ENCODE measurements at regions not wholly inside any gene's neighbourhood (a gene's known extent, or its start where the extent isn't known, plus 50 kb on each side); places are given as distances from the start of the nearest gene placed in this dataset.
"Not testable (repeated sequence)": the region's sequence is repeated elsewhere in the genome, so short reads cannot be mapped to it uniquely, and the experiment has no call there.

GRCh38 chr15:75115411-75115913 is 86.2 kb upstream of the C15orf39 start:
- H3K9ac ChIP-seq (ENCODE audit: low read depth, low read length); H3K4me1 ChIP-seq (ENCODE audit: control insufficient read depth, insufficient read depth, low read length); H3K27ac ChIP-seq (ENCODE audit: low read depth, low read length); H3K9me3 ChIP-seq (ENCODE audit: control insufficient read depth, insufficient read depth, low read length); H3K4me3 ChIP-seq (ENCODE audit: low read depth, low read length); H3K36me3 ChIP-seq (ENCODE audit: control insufficient read depth, insufficient read depth, low read length); H3K27me3 ChIP-seq (ENCODE audit: control insufficient read depth, insufficient read depth, low read length): not testable (repeated sequence)

- not testable (repeated sequence) for H3K9ac ChIP-seq (ENCODE audit: low read depth, low read length); H3K27ac ChIP-seq (ENCODE audit: low read depth, low read length); H3K9me3 ChIP-seq (ENCODE audit: control insufficient read depth, insufficient read depth, low read length); H3K27me3 ChIP-seq (ENCODE audit: control insufficient read depth, insufficient read depth, low read length); H3K4me3 ChIP-seq (ENCODE audit: low read depth, low read length); H3K36me3 ChIP-seq (ENCODE audit: control insufficient read depth, insufficient read depth, low read length); H3K4me1 ChIP-seq (ENCODE audit: control insufficient read depth, insufficient read depth, low read length)
These were observed 85.5 kb upstream of the C15orf39 start for GRCh38 chr15:75116143-75116542.

- no peaks in the 10 kb centered on the region for H3K9me3 ChIP-seq (ENCODE audit: control insufficient read depth, insufficient read depth, low read length)
These were observed 83.7 kb upstream of the C15orf39 start for GRCh38 chr15:75117993-75118392.

GRCh38 chr15:75119312-75119711 is 82.4 kb upstream of the C15orf39 start:
- H3K9me3 ChIP-seq (ENCODE audit: control insufficient read depth, insufficient read depth, low read length); H3K27ac ChIP-seq (ENCODE audit: low read depth, low read length); H3K27me3 ChIP-seq (ENCODE audit: control insufficient read depth, insufficient read depth, low read length); H3K9ac ChIP-seq (ENCODE audit: low read depth, low read length); H3K36me3 ChIP-seq (ENCODE audit: control insufficient read depth, insufficient read depth, low read length); H3K4me3 ChIP-seq (ENCODE audit: low read depth, low read length); H3K4me1 ChIP-seq (ENCODE audit: control insufficient read depth, insufficient read depth, low read length): not testable (repeated sequence)

More at GRCh38 chr15:75117993-75118392, 83.7 kb upstream of the C15orf39 start:
- no peak overlapping the region for H3K9ac ChIP-seq (ENCODE audit: low read depth, low read length)
- no peaks in the 10 kb centered on the region for H3K4me1 ChIP-seq (ENCODE audit: control insufficient read depth, insufficient read depth, low read length)
- H3K27me3 ChIP-seq (ENCODE audit: control insufficient read depth, insufficient read depth, low read length) = no peaks in the 10 kb centered on the region
- no peaks in the 10 kb centered on the region for H3K36me3 ChIP-seq (ENCODE audit: control insufficient read depth, insufficient read depth, low read length)
- no peak overlapping the region for H3K4me3 ChIP-seq (ENCODE audit: low read depth, low read length)
- no peak overlapping the region for H3K27ac ChIP-seq (ENCODE audit: low read depth, low read length)

GRCh38 chr15:75121491-75121890 is 80.2 kb upstream of the C15orf39 start:
- Histone ChIP-seq H3K9ac (ENCODE audit: low read depth, low read length) (no peak overlapping the region), H3K27ac (ENCODE audit: low read depth, low read length) (no peak overlapping the region), H3K9me3 (ENCODE audit: control insufficient read depth, insufficient read depth, low read length) (no peaks in the 10 kb centered on the region), H3K27me3 (ENCODE audit: control insufficient read depth, insufficient read depth, low read length) (no peaks in the 10 kb centered on the region), H3K4me1 (ENCODE audit: control insufficient read depth, insufficient read depth, low read length) (no peaks in the 10 kb centered on the region), H3K4me3 (ENCODE audit: low read depth, low read length) (no peak overlapping the region), H3K36me3 (ENCODE audit: control insufficient read depth, insufficient read depth, low read length) (no peaks in the 10 kb centered on the region)

GRCh38 chr15:75123395-75123794 is 78.3 kb upstream of the C15orf39 start:
- no peaks in the 10 kb centered on the region for H3K27me3 ChIP-seq (ENCODE audit: control insufficient read depth, insufficient read depth, low read length)
- H3K9me3 ChIP-seq (ENCODE audit: control insufficient read depth, insufficient read depth, low read length) = no peaks in the 10 kb centered on the region
- no peak overlapping the region for H3K9ac ChIP-seq (ENCODE audit: low read depth, low read length)
- H3K4me3 ChIP-seq (ENCODE audit: low read depth, low read length) = no peak overlapping the region
- H3K27ac ChIP-seq (ENCODE audit: low read depth, low read length) = no peak overlapping the region
- no peaks in the 10 kb centered on the region for H3K4me1 ChIP-seq (ENCODE audit: control insufficient read depth, insufficient read depth, low read length)
- no peaks in the 10 kb centered on the region for H3K36me3 ChIP-seq (ENCODE audit: control insufficient read depth, insufficient read depth, low read length)

- not testable (repeated sequence) for H3K9ac ChIP-seq (ENCODE audit: low read depth, low read length); H3K27ac ChIP-seq (ENCODE audit: low read depth, low read length); H3K9me3 ChIP-seq (ENCODE audit: control insufficient read depth, insufficient read depth, low read length); H3K27me3 ChIP-seq (ENCODE audit: control insufficient read depth, insufficient read depth, low read length); H3K4me1 ChIP-seq (ENCODE audit: control insufficient read depth, insufficient read depth, low read length); H3K36me3 ChIP-seq (ENCODE audit: control insufficient read depth, insufficient read depth, low read length); H3K4me3 ChIP-seq (ENCODE audit: low read depth, low read length)
These were observed 77.4 kb upstream of the C15orf39 start for GRCh38 chr15:75124278-75124677.

GRCh38 chr15:75125935-75126334 is 75.7 kb upstream of the C15orf39 start:
- Histone ChIP-seq H3K9ac (ENCODE audit: low read depth, low read length) (no peak overlapping the region), H3K9me3 (ENCODE audit: control insufficient read depth, insufficient read depth, low read length) (no peaks in the 10 kb centered on the region), H3K36me3 (ENCODE audit: control insufficient read depth, insufficient read depth, low read length) (no peaks in the 10 kb centered on the region), H3K27ac (ENCODE audit: low read depth, low read length) (no peak overlapping the region), H3K27me3 (ENCODE audit: control insufficient read depth, insufficient read depth, low read length) (no peaks in the 10 kb centered on the region), H3K4me3 (ENCODE audit: low read depth, low read length) (no peak overlapping the region), H3K4me1 (ENCODE audit: control insufficient read depth, insufficient read depth, low read length) (no peaks in the 10 kb centered on the region)

GRCh38 chr15:75126864-75127580 is 74.7 kb upstream of the C15orf39 start:
- H3K36me3 ChIP-seq (ENCODE audit: control insufficient read depth, insufficient read depth, low read length) = no peaks in the 10 kb centered on the region
- no peaks in the 10 kb centered on the region for H3K4me1 ChIP-seq (ENCODE audit: control insufficient read depth, insufficient read depth, low read length)
- no peaks in the 10 kb centered on the region for H3K9me3 ChIP-seq (ENCODE audit: control insufficient read depth, insufficient read depth, low read length)
- no peaks in the 10 kb centered on the region for H3K27me3 ChIP-seq (ENCODE audit: control insufficient read depth, insufficient read depth, low read length)
- H3K9ac ChIP-seq (ENCODE audit: low read depth, low read length) = no peak overlapping the region
- no peak overlapping the region for H3K4me3 ChIP-seq (ENCODE audit: low read depth, low read length)
- H3K27ac ChIP-seq (ENCODE audit: low read depth, low read length) = no peak overlapping the region

GRCh38 chr15:75129788-75130187 is 71.9 kb upstream of the C15orf39 start:
- H3K4me3 ChIP-seq (ENCODE audit: low read depth, low read length) = no peak overlapping the region
- no peaks in the 10 kb centered on the region for H3K36me3 ChIP-seq (ENCODE audit: control insufficient read depth, insufficient read depth, low read length)
- H3K27ac ChIP-seq (ENCODE audit: low read depth, low read length) = no peak overlapping the region
- no peak overlapping the region for H3K9ac ChIP-seq (ENCODE audit: low read depth, low read length)
- no peaks in the 10 kb centered on the region for H3K27me3 ChIP-seq (ENCODE audit: control insufficient read depth, insufficient read depth, low read length)
- H3K9me3 ChIP-seq (ENCODE audit: control insufficient read depth, insufficient read depth, low read length) = no peaks in the 10 kb centered on the region
- H3K4me1 ChIP-seq (ENCODE audit: control insufficient read depth, insufficient read depth, low read length) = no peaks in the 10 kb centered on the region

- Histone ChIP-seq H3K4me3 (ENCODE audit: low read depth, low read length) (no peak overlapping the region), H3K27me3 (ENCODE audit: control insufficient read depth, insufficient read depth, low read length) (no peaks in the 10 kb centered on the region), H3K36me3 (ENCODE audit: control insufficient read depth, insufficient read depth, low read length) (no peaks in the 10 kb centered on the region), H3K27ac (ENCODE audit: low read depth, low read length) (no peak overlapping the region), H3K9ac (ENCODE audit: low read depth, low read length) (no peak overlapping the region), H3K4me1 (ENCODE audit: control insufficient read depth, insufficient read depth, low read length) (no peaks in the 10 kb centered on the region), H3K9me3 (ENCODE audit: control insufficient read depth, insufficient read depth, low read length) (no peaks in the 10 kb centered on the region)
These were observed 70.4 kb upstream of the C15orf39 start for GRCh38 chr15:75131269-75131643.

Data from HUES48 (cell line).